ENCODE measurements at regions not wholly inside any gene's neighbourhood (a gene's known extent, or its start where the extent isn't known, plus 50 kb on each side); places are given as distances from the start of the nearest gene placed in this dataset.

GRCh38 chr5:2509527-2509926 lies 241.9 kb downstream of the IRX2 start:
- Histone ChIP-seq H3K4me1 (no peaks in the 10 kb centered on the region), H3K9me3 (peaks cover 0 to 12% (median 0%) of the 10 kb centered on the region in 8 donors)

GRCh38 chr5:2508514-2508913 lies 243.0 kb downstream of the IRX2 start:
- WGBS, 5 donors: 83 to 88% (median 87%) methylated on average over 12 of the region's 12 CpGs

More at GRCh38 chr5:2509527-2509926, 241.9 kb downstream of the IRX2 start:
- no peaks in the 10 kb centered on the region for H3K27me3 ChIP-seq (replicated peaks in 1 of 7)
- TF ChIP-seq POLR2A (IDR thresholded peaks at IDR 0.05) (no peak), CTCF (IDR thresholded peaks at IDR 0.05 in 8 of 11, conservative IDR thresholded peaks at IDR 0.05 in 3 of 11) (no peak), POLR2AphosphoS5 (IDR thresholded peaks at IDR 0.05) (no peak)
- WGBS, 5 donors: 57 to 83% (median 76%) methylated on average over 6 of the region's 6 CpGs
- no peak for DNase-seq
- H3K4me3 ChIP-seq: no peak overlapping the region
- intact Hi-C loops (cut with DNase I; ENCODE audit: low total_unique reads): no loop called here
- no peak overlapping the region for H3K27ac ChIP-seq
- no peaks in the 10 kb centered on the region for H3K36me3 ChIP-seq

GRCh38 chr5:2507611-2508010 lies 243.9 kb downstream of the IRX2 start:
- Histone ChIP-seq H3K27ac (no peak overlapping the region), H3K4me1 (no peaks in the 10 kb centered on the region), H3K27me3 (replicated peaks in 1 of 7) (no peaks in the 10 kb centered on the region), H3K36me3 (no peaks in the 10 kb centered on the region), H3K4me3 (no peak overlapping the region), H3K9me3 (peaks cover 0 to 29% (median 3%) of the 10 kb centered on the region in 8 donors)
- intact Hi-C loops (cut with DNase I; ENCODE audit: low total_unique reads): no loop called here
- WGBS, 5 donors: 69 to 78% (median 72%) methylated on average over 5 of the region's 5 CpGs
- TF ChIP-seq CTCF (IDR thresholded peaks at IDR 0.05 in 8 of 11, conservative IDR thresholded peaks at IDR 0.05 in 3 of 11) (no peak), POLR2AphosphoS5 (IDR thresholded peaks at IDR 0.05) (no peak), POLR2A (IDR thresholded peaks at IDR 0.05) (no peak)
- DNase-seq: no peak

More at GRCh38 chr5:2508514-2508913, 243.0 kb downstream of the IRX2 start:
- Histone ChIP-seq H3K27me3 (replicated peaks in 1 of 7) (no peaks in the 10 kb centered on the region), H3K4me1 (no peaks in the 10 kb centered on the region), H3K27ac (no peak overlapping the region), H3K36me3 (no peaks in the 10 kb centered on the region), H3K4me3 (no peak overlapping the region), H3K9me3 (peaks cover 0 to 22% (median 1%) of the 10 kb centered on the region in 8 donors)
- no peak for TF ChIP-seq POLR2AphosphoS5 (IDR thresholded peaks at IDR 0.05)
- TF ChIP-seq CTCF (IDR thresholded peaks at IDR 0.05 in 8 of 11, conservative IDR thresholded peaks at IDR 0.05 in 3 of 11): no peak
- no peak for TF ChIP-seq POLR2A (IDR thresholded peaks at IDR 0.05)
- DNase-seq: no peak
- intact Hi-C loops (cut with DNase I; ENCODE audit: low total_unique reads): no loop called here

GRCh38 chr5:2506603-2507002 lies 244.9 kb downstream of the IRX2 start:
- 78 to 90% (median 82%) methylated on average over 3 to 7 of the region's 7 CpGs for WGBS, 5 donors
- Histone ChIP-seq H3K4me3 (no peak overlapping the region), H3K27ac (no peak overlapping the region), H3K9me3 (peaks cover 0 to 29% (median 3%) of the 10 kb centered on the region in 8 donors), H3K36me3 (no peaks in the 10 kb centered on the region), H3K4me1 (no peaks in the 10 kb centered on the region), H3K27me3 (replicated peaks in 1 of 7) (no peaks in the 10 kb centered on the region)
- TF ChIP-seq POLR2A (IDR thresholded peaks at IDR 0.05): no peak
- TF ChIP-seq POLR2AphosphoS5 (IDR thresholded peaks at IDR 0.05): no peak
- no peak for TF ChIP-seq CTCF (IDR thresholded peaks at IDR 0.05 in 8 of 11, conservative IDR thresholded peaks at IDR 0.05 in 3 of 11)
- intact Hi-C loops (cut with DNase I; ENCODE audit: low total_unique reads): no loop called here
- no peak for DNase-seq

Measured in spleen (tissue), 11 donors.